Stimulated activated CD8-positive, alpha-beta memory T cell treated with anti-CD3 and anti-CD28 coated beads, Interleukin-2, amount 100 ng/mL, for 48 hours (primary cell): ENCODE measurements at regions not wholly inside any gene's neighbourhood (a gene's known extent, or its start where the extent isn't known, plus 50 kb on each side); places are given as distances from the start of the nearest gene placed in this dataset.
"Not testable (repeated sequence)": the region's sequence is repeated elsewhere in the genome, so short reads cannot be mapped to it uniquely, and the experiment has no call there.

ENCODE experiments used
- DNase-seq, 2 donors: peaks; one replicate each; pipeline ENCODE4 v3.0.0-alpha.2; 2020; ENCODE audit warnings: low read depth in 2 of 2

- DNase-seq = no peak
These were observed 129.8 kb downstream of the SEC23A start for GRCh38 chr14:38973083-38973700.

GRCh38 chr14:38972511-38972910 is 130.5 kb downstream of the SEC23A start:
- DNase-seq = no peak

GRCh38 chr14:38971258-38971921 is 131.6 kb downstream of the SEC23A start:
- DNase-seq = no peak

- DNase-seq = no peak
These were observed 138.4 kb downstream of the SEC23A start for GRCh38 chr14:38964630-38965029.

GRCh38 chr14:38960946-38961531 is 142.0 kb downstream of the SEC23A start:
- DNase-seq = no peak

GRCh38 chr14:38959021-38959420 is 144.0 kb downstream of the SEC23A start:
- DNase-seq = no peak

GRCh38 chr14:38958589-38958988 is 144.4 kb downstream of the SEC23A start:
- no peak for DNase-seq

- no peak for DNase-seq
These were observed 151.6 kb downstream of the SEC23A start for GRCh38 chr14:38951451-38951850.

- no peak for DNase-seq
These were observed 152.4 kb downstream of the SEC23A start for GRCh38 chr14:38950676-38951075.

- DNase-seq = no peak
These were observed 154.5 kb downstream of the SEC23A start for GRCh38 chr14:38948576-38948975.

GRCh38 chr14:38948171-38948570 is 154.9 kb downstream of the SEC23A start:
- no peak for DNase-seq

- no peak for DNase-seq
These were observed 155.7 kb downstream of the SEC23A start for GRCh38 chr14:38947343-38947742.

GRCh38 chr14:38944691-38945090 is 158.3 kb downstream of the SEC23A start:
- no peak for DNase-seq

- DNase-seq = no peak
These were observed 161.5 kb downstream of the SEC23A start for GRCh38 chr14:38941488-38941887.

GRCh38 chr14:38932653-38933000 is 170.4 kb downstream of the SEC23A start:
- not testable (repeated sequence) for DNase-seq

- DNase-seq = no peak
These were observed 170.9 kb downstream of the SEC23A start for GRCh38 chr14:38931969-38932652.

GRCh38 chr14:38930898-38931297 is 172.1 kb downstream of the SEC23A start:
- DNase-seq = no peak

- no peak for DNase-seq
These were observed 173.0 kb downstream of the SEC23A start for GRCh38 chr14:38930022-38930421.

GRCh38 chr14:38929416-38929815 is 173.6 kb downstream of the SEC23A start:
- DNase-seq = no peak

- not testable (repeated sequence) for DNase-seq
These were observed 181.1 kb downstream of the SEC23A start for GRCh38 chr14:38921893-38922292.

GRCh38 chr14:38915125-38915524 is 187.9 kb downstream of the SEC23A start:
- DNase-seq = no peak

- no peak for DNase-seq
These were observed 192.9 kb downstream of the SEC23A start for GRCh38 chr14:38910092-38910491.

GRCh38 chr14:38904959-38905358 is 198.1 kb downstream of the SEC23A start:
- DNase-seq = no peak
